Epidermal melanocyte (primary cell): ENCODE measurements at regions not wholly inside any gene's neighbourhood (a gene's known extent, or its start where the extent isn't known, plus 50 kb on each side); places are given as distances from the start of the nearest gene placed in this dataset.

Experiments
- DNase-seq: peaks from one replicate; pipeline ENCODE4 v3.0.0; 2011; ENCODE audit warnings: low spot score; ENCODE audit not compliant: insufficient read length

- DNase-seq, result no peak
Measured at GRCh38 chr3:19093084-19093483, 55.2 kb upstream of the KCNH8 start.

GRCh38 chr3:19077388-19077787 is 70.9 kb upstream of the KCNH8 start:
- DNase-seq, result no peak

- DNase-seq, result no peak
Measured at GRCh38 chr3:19075037-19075436, 73.3 kb upstream of the KCNH8 start.

- no peak for DNase-seq
Measured at GRCh38 chr3:19074257-19074900, 73.9 kb upstream of the KCNH8 start.

- no peak for DNase-seq
Measured at GRCh38 chr3:19073341-19074105, 74.8 kb upstream of the KCNH8 start.

- DNase-seq, result no peak
Measured at GRCh38 chr3:19070325-19070724, 78.0 kb upstream of the KCNH8 start.

GRCh38 chr3:19065027-19065426 is 83.3 kb upstream of the KCNH8 start:
- DNase-seq, result no peak

- DNase-seq, result no peak
Measured at GRCh38 chr3:19063936-19064335, 84.4 kb upstream of the KCNH8 start.

- DNase-seq, result no peak
Measured at GRCh38 chr3:19060404-19060803, 87.9 kb upstream of the KCNH8 start.

- no peak for DNase-seq
Measured at GRCh38 chr3:19052874-19053273, 95.4 kb upstream of the KCNH8 start.

- no peak for DNase-seq
Measured at GRCh38 chr3:19046440-19046839, 101.9 kb upstream of the KCNH8 start.

- DNase-seq, result no peak
Measured at GRCh38 chr3:19030522-19030839, 117.8 kb upstream of the KCNH8 start.

GRCh38 chr3:19029837-19030521 is 118.3 kb upstream of the KCNH8 start:
- DNase-seq, result no peak

GRCh38 chr3:19025441-19025840 is 122.9 kb upstream of the KCNH8 start:
- DNase-seq, result no peak

- DNase-seq, result no peak
Measured at GRCh38 chr3:19022546-19022945, 125.8 kb upstream of the KCNH8 start.

- DNase-seq, result no peak
Measured at GRCh38 chr3:19016851-19017250, 131.5 kb upstream of the KCNH8 start.

GRCh38 chr3:19013879-19014278 is 134.4 kb upstream of the KCNH8 start:
- DNase-seq, result no peak

GRCh38 chr3:19012846-19013245 is 135.5 kb upstream of the KCNH8 start:
- DNase-seq, result no peak

- no peak for DNase-seq
Measured at GRCh38 chr3:19002606-19003005, 145.7 kb upstream of the KCNH8 start.

GRCh38 chr3:18998069-18998468 is 150.2 kb upstream of the KCNH8 start:
- no peak for DNase-seq

GRCh38 chr3:18992709-18993108 is 155.6 kb upstream of the KCNH8 start:
- DNase-seq, result no peak

- DNase-seq, result no peak
Measured at GRCh38 chr3:18989237-18989795, 159.0 kb upstream of the KCNH8 start.
